ENCODE measurements at regions not wholly inside any gene's neighbourhood (a gene's known extent, or its start where the extent isn't known, plus 50 kb on each side); places are given as distances from the start of the nearest gene placed in this dataset.

- TF ChIP-seq IRF1 (CRISPR knock-in tag; IDR thresholded peaks at IDR 0.05) = no peak
- TF ChIP-seq, protein P1, sequence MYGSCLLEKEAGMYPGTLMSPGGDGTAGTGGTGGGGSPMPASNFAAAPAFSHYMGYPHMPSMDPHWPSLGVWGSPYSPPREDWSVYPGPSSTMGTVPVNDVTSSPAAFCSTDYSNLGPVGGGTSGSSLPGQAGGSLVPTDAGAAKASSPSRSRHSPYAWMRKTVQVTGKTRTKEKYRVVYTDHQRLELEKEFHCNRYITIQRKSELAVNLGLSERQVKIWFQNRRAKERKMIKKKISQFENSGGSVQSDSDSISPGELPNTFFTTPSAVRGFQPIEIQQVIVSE (CRISPR knock-in tag; IDR thresholded peaks at IDR 0.05; ENCODE audit: borderline replicate concordance) = no peak
- TF ChIP-seq KAT7 (CRISPR knock-in tag; IDR thresholded peaks at IDR 0.05; ENCODE audit: borderline replicate concordance) = no peak
- no peak for TF ChIP-seq IRF2 (CRISPR knock-in tag; IDR thresholded peaks at IDR 0.05; ENCODE audit: borderline replicate concordance, low read depth)
Measured at GRCh38 chr15:29208352-29208751, 61.3 kb downstream of the NSMCE3 start (continued).

GRCh38 chr15:29207758-29208108 is 61.9 kb downstream of the NSMCE3 start:
- Mint-ChIP-seq H3K27ac (no peak overlapping the region), H3K4me1 (peaks cover 4% of the 10 kb centered on the region), H3K9me3 (no peaks in the 10 kb centered on the region), H3K4me3 (no peak overlapping the region), H3K27me3 (ENCODE audit: low read depth) (no peaks in the 10 kb centered on the region; the same call in 1 of the 2 replicates), H3K36me3 (no peaks in the 10 kb centered on the region)
- ChIA-PET CTCF (interaction anchor here (1.2 to 1.3 kb wide), 2 partner anchors 52 to 68 kb away, joined by 3 to 5 read pairs; no protein-coding TSS in a partner anchor), POLR2A (no interaction called here)
- TF ChIP-seq, protein P2, sequence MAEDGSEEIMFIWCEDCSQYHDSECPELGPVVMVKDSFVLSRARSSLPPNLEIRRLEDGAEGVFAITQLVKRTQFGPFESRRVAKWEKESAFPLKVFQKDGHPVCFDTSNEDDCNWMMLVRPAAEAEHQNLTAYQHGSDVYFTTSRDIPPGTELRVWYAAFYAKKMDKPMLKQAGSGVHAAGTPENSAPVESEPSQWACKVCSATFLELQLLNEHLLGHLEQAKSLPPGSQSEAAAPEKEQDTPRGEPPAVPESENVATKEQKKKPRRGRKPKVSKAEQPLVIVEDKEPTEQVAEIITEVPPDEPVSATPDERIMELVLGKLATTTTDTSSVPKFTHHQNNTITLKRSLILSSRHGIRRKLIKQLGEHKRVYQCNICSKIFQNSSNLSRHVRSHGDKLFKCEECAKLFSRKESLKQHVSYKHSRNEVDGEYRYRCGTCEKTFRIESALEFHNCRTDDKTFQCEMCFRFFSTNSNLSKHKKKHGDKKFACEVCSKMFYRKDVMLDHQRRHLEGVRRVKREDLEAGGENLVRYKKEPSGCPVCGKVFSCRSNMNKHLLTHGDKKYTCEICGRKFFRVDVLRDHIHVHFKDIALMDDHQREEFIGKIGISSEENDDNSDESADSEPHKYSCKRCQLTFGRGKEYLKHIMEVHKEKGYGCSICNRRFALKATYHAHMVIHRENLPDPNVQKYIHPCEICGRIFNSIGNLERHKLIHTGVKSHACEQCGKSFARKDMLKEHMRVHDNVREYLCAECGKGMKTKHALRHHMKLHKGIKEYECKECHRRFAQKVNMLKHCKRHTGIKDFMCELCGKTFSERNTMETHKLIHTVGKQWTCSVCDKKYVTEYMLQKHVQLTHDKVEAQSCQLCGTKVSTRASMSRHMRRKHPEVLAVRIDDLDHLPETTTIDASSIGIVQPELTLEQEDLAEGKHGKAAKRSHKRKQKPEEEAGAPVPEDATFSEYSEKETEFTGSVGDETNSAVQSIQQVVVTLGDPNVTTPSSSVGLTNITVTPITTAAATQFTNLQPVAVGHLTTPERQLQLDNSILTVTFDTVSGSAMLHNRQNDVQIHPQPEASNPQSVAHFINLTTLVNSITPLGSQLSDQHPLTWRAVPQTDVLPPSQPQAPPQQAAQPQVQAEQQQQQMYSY (CRISPR knock-in tag; IDR thresholded peaks at IDR 0.05) = no peak
- no peak for TF ChIP-seq MXD4 (CRISPR knock-in tag; IDR thresholded peaks at IDR 0.05; ENCODE audit: borderline replicate concordance)
- no peak for TF ChIP-seq NFE2L1 (CRISPR knock-in tag; IDR thresholded peaks at IDR 0.05)
- no peak for TF ChIP-seq HMGA2 (CRISPR knock-in tag; IDR thresholded peaks at IDR 0.05)
- no peak for TF ChIP-seq ATF3 (CRISPR knock-in tag; conservative IDR thresholded peaks at IDR 0.05)
- TF ChIP-seq, protein P3, sequence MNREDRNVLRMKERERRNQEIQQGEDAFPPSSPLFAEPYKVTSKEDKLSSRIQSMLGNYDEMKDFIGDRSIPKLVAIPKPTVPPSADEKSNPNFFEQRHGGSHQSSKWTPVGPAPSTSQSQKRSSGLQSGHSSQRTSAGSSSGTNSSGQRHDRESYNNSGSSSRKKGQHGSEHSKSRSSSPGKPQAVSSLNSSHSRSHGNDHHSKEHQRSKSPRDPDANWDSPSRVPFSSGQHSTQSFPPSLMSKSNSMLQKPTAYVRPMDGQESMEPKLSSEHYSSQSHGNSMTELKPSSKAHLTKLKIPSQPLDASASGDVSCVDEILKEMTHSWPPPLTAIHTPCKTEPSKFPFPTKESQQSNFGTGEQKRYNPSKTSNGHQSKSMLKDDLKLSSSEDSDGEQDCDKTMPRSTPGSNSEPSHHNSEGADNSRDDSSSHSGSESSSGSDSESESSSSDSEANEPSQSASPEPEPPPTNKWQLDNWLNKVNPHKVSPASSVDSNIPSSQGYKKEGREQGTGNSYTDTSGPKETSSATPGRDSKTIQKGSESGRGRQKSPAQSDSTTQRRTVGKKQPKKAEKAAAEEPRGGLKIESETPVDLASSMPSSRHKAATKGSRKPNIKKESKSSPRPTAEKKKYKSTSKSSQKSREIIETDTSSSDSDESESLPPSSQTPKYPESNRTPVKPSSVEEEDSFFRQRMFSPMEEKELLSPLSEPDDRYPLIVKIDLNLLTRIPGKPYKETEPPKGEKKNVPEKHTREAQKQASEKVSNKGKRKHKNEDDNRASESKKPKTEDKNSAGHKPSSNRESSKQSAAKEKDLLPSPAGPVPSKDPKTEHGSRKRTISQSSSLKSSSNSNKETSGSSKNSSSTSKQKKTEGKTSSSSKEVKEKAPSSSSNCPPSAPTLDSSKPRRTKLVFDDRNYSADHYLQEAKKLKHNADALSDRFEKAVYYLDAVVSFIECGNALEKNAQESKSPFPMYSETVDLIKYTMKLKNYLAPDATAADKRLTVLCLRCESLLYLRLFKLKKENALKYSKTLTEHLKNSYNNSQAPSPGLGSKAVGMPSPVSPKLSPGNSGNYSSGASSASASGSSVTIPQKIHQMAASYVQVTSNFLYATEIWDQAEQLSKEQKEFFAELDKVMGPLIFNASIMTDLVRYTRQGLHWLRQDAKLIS (CRISPR knock-in tag; IDR thresholded peaks at IDR 0.05; ENCODE audit: borderline replicate concordance) = no peak
- TF ChIP-seq, protein P4, sequence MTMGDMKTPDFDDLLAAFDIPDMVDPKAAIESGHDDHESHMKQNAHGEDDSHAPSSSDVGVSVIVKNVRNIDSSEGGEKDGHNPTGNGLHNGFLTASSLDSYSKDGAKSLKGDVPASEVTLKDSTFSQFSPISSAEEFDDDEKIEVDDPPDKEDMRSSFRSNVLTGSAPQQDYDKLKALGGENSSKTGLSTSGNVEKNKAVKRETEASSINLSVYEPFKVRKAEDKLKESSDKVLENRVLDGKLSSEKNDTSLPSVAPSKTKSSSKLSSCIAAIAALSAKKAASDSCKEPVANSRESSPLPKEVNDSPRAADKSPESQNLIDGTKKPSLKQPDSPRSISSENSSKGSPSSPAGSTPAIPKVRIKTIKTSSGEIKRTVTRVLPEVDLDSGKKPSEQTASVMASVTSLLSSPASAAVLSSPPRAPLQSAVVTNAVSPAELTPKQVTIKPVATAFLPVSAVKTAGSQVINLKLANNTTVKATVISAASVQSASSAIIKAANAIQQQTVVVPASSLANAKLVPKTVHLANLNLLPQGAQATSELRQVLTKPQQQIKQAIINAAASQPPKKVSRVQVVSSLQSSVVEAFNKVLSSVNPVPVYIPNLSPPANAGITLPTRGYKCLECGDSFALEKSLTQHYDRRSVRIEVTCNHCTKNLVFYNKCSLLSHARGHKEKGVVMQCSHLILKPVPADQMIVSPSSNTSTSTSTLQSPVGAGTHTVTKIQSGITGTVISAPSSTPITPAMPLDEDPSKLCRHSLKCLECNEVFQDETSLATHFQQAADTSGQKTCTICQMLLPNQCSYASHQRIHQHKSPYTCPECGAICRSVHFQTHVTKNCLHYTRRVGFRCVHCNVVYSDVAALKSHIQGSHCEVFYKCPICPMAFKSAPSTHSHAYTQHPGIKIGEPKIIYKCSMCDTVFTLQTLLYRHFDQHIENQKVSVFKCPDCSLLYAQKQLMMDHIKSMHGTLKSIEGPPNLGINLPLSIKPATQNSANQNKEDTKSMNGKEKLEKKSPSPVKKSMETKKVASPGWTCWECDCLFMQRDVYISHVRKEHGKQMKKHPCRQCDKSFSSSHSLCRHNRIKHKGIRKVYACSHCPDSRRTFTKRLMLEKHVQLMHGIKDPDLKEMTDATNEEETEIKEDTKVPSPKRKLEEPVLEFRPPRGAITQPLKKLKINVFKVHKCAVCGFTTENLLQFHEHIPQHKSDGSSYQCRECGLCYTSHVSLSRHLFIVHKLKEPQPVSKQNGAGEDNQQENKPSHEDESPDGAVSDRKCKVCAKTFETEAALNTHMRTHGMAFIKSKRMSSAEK (CRISPR knock-in tag; IDR thresholded peaks at IDR 0.05; ENCODE audit: borderline replicate concordance) = no peak
- TF ChIP-seq ZNF232 (CRISPR knock-in tag; IDR thresholded peaks at IDR 0.05) = no peak
- TF ChIP-seq ZNF396 (CRISPR knock-in tag; IDR thresholded peaks at IDR 0.05; ENCODE audit: borderline replicate concordance) = no peak
- no peak for TF ChIP-seq ATF6 (CRISPR knock-in tag; IDR thresholded peaks at IDR 0.05)
- no peak for TF ChIP-seq ZMAT4 (CRISPR knock-in tag; IDR thresholded peaks at IDR 0.05)
- no peak for TF ChIP-seq SMAD3 (CRISPR knock-in tag; IDR thresholded peaks at IDR 0.05; ENCODE audit: borderline replicate concordance)
- ATAC-seq (no peak), DNase-seq (ENCODE audit: low spot score) (no peak)
